Dendritic cell treated with granulocyte-macrophage colony-stimulating factor and Interleukin-4, amounts not matched to agents 40 ng/mL and 50 ng/mL, for 4 days (primary cell): ENCODE measurements at regions not wholly inside any gene's neighbourhood (a gene's known extent, or its start where the extent isn't known, plus 50 kb on each side); places are given as distances from the start of the nearest gene placed in this dataset.

ENCODE experiments used
- H3K27ac Mint-ChIP-seq: one replicate; pipeline ENCODE4 v1.8.0; 2022; ENCODE audit warnings: mild to moderate bottlenecking, mixed read lengths
- H3K27me3 Mint-ChIP-seq: one replicate; pipeline ENCODE4 v1.8.0; 2022; ENCODE audit warnings: mild to moderate bottlenecking, mixed read lengths
- H3K36me3 Mint-ChIP-seq: one replicate; pipeline ENCODE4 v1.8.0; 2022; ENCODE audit warnings: low read depth, mixed read lengths
- H3K4me1 Mint-ChIP-seq: one replicate; pipeline ENCODE4 v1.8.0; 2022; ENCODE audit warnings: low read depth, mixed read lengths
- H3K4me3 Mint-ChIP-seq: one replicate; pipeline ENCODE4 v1.8.0; 2022; ENCODE audit warnings: mild to moderate bottlenecking, moderate library complexity, mixed read lengths
- H3K9me3 Mint-ChIP-seq: one replicate; pipeline ENCODE4 v1.8.0; 2022; ENCODE audit warnings: mixed read lengths
- intact Hi-C: fragments of 100-400 bp; cut with micrococcal nuclease; formaldehyde crosslinking; loops from one replicate; pipeline ENCODE4 v1.15.0; 2022

DNA sequence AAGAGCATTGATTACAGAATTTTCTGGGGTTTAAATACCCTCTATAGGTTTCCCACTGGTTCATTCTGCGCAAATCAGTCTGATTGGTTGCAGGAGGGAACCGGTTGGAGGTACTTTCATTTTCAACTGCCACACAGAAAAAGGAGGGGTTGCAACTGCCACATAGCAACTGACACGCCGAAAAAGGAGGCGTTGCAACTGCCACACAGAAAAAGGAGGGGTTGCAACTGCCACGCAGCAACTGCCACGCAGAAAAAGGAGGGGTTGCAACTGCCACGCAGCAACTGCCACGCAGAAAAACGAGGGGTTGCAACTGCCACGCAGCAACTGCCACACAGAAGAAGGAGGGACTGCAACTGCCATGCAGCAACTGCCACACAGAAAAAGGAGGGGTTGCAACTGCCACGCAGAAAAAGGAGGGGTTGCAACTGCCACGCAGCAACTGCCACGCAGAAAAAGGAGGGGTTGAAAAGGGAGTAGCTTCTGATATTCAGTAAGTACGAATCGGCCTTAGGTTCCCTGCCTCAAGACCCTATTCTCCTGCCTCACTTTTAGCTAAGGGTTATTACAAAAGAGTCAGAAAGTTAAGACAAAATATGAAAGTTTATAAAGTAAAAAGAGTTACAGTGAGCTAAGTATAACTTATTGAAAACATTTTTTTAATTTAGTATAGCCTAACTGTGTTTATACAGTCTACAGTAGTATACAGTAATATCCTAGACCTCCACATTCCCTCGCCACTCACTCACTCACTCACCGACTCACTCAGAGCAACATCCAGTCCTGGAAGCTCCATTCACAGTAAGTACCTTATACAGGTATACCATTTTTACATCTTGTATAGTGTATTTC, 431.8 kb downstream of the KCTD8 start:
- H3K27me3 Mint-ChIP-seq: no peaks in the 10 kb centered on the region
- peaks cover 9% of the 10 kb centered on the region for H3K9me3 Mint-ChIP-seq
- H3K36me3 Mint-ChIP-seq: no peaks in the 10 kb centered on the region
- H3K27ac Mint-ChIP-seq: no peak overlapping the region
- H3K4me1 Mint-ChIP-seq: no peaks in the 10 kb centered on the region
- intact Hi-C loops: no loop called here
- no peak overlapping the region for H3K4me3 Mint-ChIP-seq

- no peaks in the 10 kb centered on the region for H3K4me1 Mint-ChIP-seq
- no peaks in the 10 kb centered on the region for H3K36me3 Mint-ChIP-seq
- H3K27me3 Mint-ChIP-seq: no peaks in the 10 kb centered on the region
- intact Hi-C loops: no loop called here
- H3K27ac Mint-ChIP-seq: no peak overlapping the region
- no peak overlapping the region for H3K4me3 Mint-ChIP-seq
- peaks cover 11% of the 10 kb centered on the region for H3K9me3 Mint-ChIP-seq
Observed at GRCh38 chr4:44017422-44017739, 431.2 kb downstream of the KCTD8 start.

- Mint-ChIP-seq H3K27me3 (no peaks in the 10 kb centered on the region), H3K27ac (no peak overlapping the region), H3K36me3 (no peaks in the 10 kb centered on the region), H3K9me3 (peaks cover 18% of the 10 kb centered on the region), H3K4me3 (no peak overlapping the region), H3K4me1 (no peaks in the 10 kb centered on the region)
- intact Hi-C loops: no loop called here
Observed at GRCh38 chr4:44019721-44020120, 428.9 kb downstream of the KCTD8 start.

- no peaks in the 10 kb centered on the region for H3K27me3 Mint-ChIP-seq
- no peak overlapping the region for H3K27ac Mint-ChIP-seq
- H3K9me3 Mint-ChIP-seq: peaks cover 9% of the 10 kb centered on the region
- H3K4me1 Mint-ChIP-seq: no peaks in the 10 kb centered on the region
- H3K4me3 Mint-ChIP-seq: no peak overlapping the region
- H3K36me3 Mint-ChIP-seq: no peaks in the 10 kb centered on the region
- intact Hi-C loops: no loop called here
Observed at GRCh38 chr4:44025376-44026020, 423.1 kb downstream of the KCTD8 start.

DNA sequence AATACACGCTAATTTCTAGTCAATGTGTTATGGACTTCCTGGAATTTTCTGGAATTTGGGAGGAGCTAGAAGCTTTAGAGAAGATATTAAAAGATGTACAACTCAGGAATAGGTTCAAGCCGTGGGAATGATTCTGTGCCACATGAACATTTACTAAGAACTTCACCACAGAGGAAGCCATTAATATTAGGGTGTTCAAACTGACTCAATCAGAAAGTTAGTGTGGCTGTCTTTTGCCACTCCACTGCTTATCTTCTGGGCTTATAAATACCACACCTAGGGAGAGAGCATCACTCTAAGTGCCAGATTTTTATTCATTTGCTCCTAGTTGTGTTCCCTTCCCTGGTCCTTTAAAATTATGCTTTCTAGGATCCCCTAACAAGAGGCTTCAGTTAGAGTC, 409.8 kb downstream of the KCTD8 start:
- Mint-ChIP-seq H3K9me3 (peaks cover 22% of the 10 kb centered on the region), H3K27me3 (no peaks in the 10 kb centered on the region), H3K4me3 (no peak overlapping the region), H3K36me3 (no peaks in the 10 kb centered on the region), H3K4me1 (no peaks in the 10 kb centered on the region), H3K27ac (no peak overlapping the region)
- intact Hi-C loops: no loop called here

DNA sequence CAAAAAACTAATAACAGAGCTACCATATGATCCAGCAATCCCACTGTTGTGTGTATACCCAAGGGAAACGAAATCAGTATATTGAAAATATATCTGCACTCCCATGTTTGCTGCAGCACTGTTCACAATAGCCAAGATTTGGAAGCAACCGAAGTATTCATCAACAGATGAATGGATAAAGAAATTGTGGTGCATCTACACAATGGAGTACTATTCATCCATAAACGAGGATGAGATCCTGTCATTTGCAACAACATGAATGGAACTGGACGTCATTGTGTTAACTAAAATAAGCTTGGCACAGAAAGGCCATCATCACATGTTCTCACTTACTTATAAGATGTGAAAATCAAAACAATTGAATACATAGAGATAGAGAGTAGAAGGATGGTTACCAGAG, 402.1 kb downstream of the KCTD8 start:
- H3K36me3 Mint-ChIP-seq: no peaks in the 10 kb centered on the region
- no peaks in the 10 kb centered on the region for H3K27me3 Mint-ChIP-seq
- intact Hi-C loops: no loop called here
- no peak overlapping the region for H3K4me3 Mint-ChIP-seq
- no peak overlapping the region for H3K27ac Mint-ChIP-seq
- H3K9me3 Mint-ChIP-seq: peaks cover 14% of the 10 kb centered on the region
- H3K4me1 Mint-ChIP-seq: no peaks in the 10 kb centered on the region

DNA sequence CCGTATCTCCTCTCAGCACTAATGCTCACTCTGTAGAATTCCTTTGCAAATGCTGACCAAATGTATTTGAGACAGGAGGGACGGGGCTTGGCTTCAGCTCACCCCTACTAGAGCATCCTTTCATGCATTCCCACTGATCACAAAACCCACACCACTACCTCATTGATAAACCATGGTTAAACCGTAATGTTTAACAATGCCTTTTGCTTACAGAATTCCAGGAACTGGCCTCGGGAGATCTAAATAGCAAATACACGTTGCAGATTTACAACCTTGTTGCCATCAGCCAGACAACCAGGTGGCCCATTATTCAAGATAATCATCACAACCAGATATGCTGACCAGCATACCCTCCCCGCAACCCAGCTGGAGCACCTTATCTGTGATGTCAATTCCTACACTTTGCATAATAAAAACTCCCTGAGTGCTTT, 391.9 kb downstream of the KCTD8 start:
- Mint-ChIP-seq H3K4me1 (no peaks in the 10 kb centered on the region), H3K36me3 (no peaks in the 10 kb centered on the region), H3K4me3 (no peak overlapping the region), H3K9me3 (peaks cover 9% of the 10 kb centered on the region), H3K27me3 (no peaks in the 10 kb centered on the region), H3K27ac (no peak overlapping the region)
- intact Hi-C loops: no loop called here

- Mint-ChIP-seq H3K27me3 (no peaks in the 10 kb centered on the region), H3K4me3 (no peak overlapping the region), H3K27ac (no peak overlapping the region), H3K4me1 (no peaks in the 10 kb centered on the region), H3K36me3 (no peaks in the 10 kb centered on the region), H3K9me3 (peaks cover 9% of the 10 kb centered on the region)
- intact Hi-C loops: no loop called here
Observed at GRCh38 chr4:44070843-44071242, 377.8 kb downstream of the KCTD8 start.

- H3K9me3 Mint-ChIP-seq: peaks cover 9% of the 10 kb centered on the region
- no peak overlapping the region for H3K27ac Mint-ChIP-seq
- no peaks in the 10 kb centered on the region for H3K36me3 Mint-ChIP-seq
- no peaks in the 10 kb centered on the region for H3K27me3 Mint-ChIP-seq
- intact Hi-C loops: no loop called here
- no peak overlapping the region for H3K4me3 Mint-ChIP-seq
- no peaks in the 10 kb centered on the region for H3K4me1 Mint-ChIP-seq
Observed at GRCh38 chr4:44071959-44072955, 376.4 kb downstream of the KCTD8 start.

- intact Hi-C loops: no loop called here
Observed at GRCh38 chr4:44086753-44087152, 361.9 kb downstream of the KCTD8 start.

GRCh38 chr4:44093390-44093789, 355.2 kb downstream of the KCTD8 start:
- H3K36me3 Mint-ChIP-seq: no peaks in the 10 kb centered on the region

More at GRCh38 chr4:44086753-44087152, 361.9 kb downstream of the KCTD8 start:
- H3K27me3 Mint-ChIP-seq: no peaks in the 10 kb centered on the region
- no peak overlapping the region for H3K4me3 Mint-ChIP-seq
- no peak overlapping the region for H3K27ac Mint-ChIP-seq
- peaks cover 16% of the 10 kb centered on the region for H3K9me3 Mint-ChIP-seq
- H3K36me3 Mint-ChIP-seq: no peaks in the 10 kb centered on the region
- no peaks in the 10 kb centered on the region for H3K4me1 Mint-ChIP-seq

GRCh38 chr4:44098973-44099372, 349.6 kb downstream of the KCTD8 start:
- Mint-ChIP-seq H3K27me3 (no peaks in the 10 kb centered on the region), H3K36me3 (no peaks in the 10 kb centered on the region), H3K4me3 (no peak overlapping the region), H3K27ac (no peak overlapping the region), H3K4me1 (no peaks in the 10 kb centered on the region), H3K9me3 (peaks cover 36% of the 10 kb centered on the region)
- intact Hi-C loops: no loop called here

More at GRCh38 chr4:44093390-44093789, 355.2 kb downstream of the KCTD8 start:
- intact Hi-C loops: no loop called here
- Mint-ChIP-seq H3K27me3 (no peaks in the 10 kb centered on the region), H3K27ac (no peak overlapping the region), H3K4me3 (no peak overlapping the region), H3K4me1 (no peaks in the 10 kb centered on the region), H3K9me3 (peaks cover 11% of the 10 kb centered on the region)

- Mint-ChIP-seq H3K9me3 (peaks cover 51% of the 10 kb centered on the region), H3K36me3 (no peaks in the 10 kb centered on the region), H3K4me3 (no peak overlapping the region), H3K27me3 (no peaks in the 10 kb centered on the region), H3K4me1 (no peaks in the 10 kb centered on the region), H3K27ac (no peak overlapping the region)
- intact Hi-C loops: no loop called here
Observed at GRCh38 chr4:44100456-44100855, 348.2 kb downstream of the KCTD8 start.
